A549 (cell line): ENCODE measurements at regions not wholly inside any gene's neighbourhood (a gene's known extent, or its start where the extent isn't known, plus 50 kb on each side); places are given as distances from the start of the nearest gene placed in this dataset.

Source experiments
- CHD2 ChIP-seq: fragments of 150-350 bp; IDR thresholded peaks from 2 replicates; pipeline ENCODE4 v1.6.1; 2014; ENCODE audit warnings: low read length; ENCODE audit not compliant: partially characterized antibody
- CTCF ChIP-seq: fragments of >200 bp; sonication (Bioruptor Twin); formaldehyde crosslinking; IDR thresholded peaks from 3 replicates; pipeline ENCODE4 v1.5.1; 2016
- EP300 ChIP-seq, 2 experiments: fragments of >200 bp; sonication (Bioruptor Twin); formaldehyde crosslinking; IDR thresholded peaks; 2 replicates in 1 of 2; 3 replicates in 1 of 2; pipeline ENCODE4 v1.6.1; 2016 to 2017
- KDM1A ChIP-seq: fragments of 200-600 bp; sonication (generic); IDR thresholded peaks from 2 replicates; pipeline ENCODE4 v1.6.1; 2016; ENCODE audit warnings: low read depth, mild to moderate bottlenecking
- TF ChIP-seq, protein P1 (sequence below): fragments of 250-450 bp; sonication (Bioruptor Pico); IDR thresholded peaks from 2 replicates; pipeline ENCODE4 v1.5.0; 2021; ENCODE audit warnings: mild to moderate bottlenecking, moderate library complexity, borderline replicate concordance
- TF ChIP-seq, protein P2 (sequence below): IDR thresholded peaks from 2 replicates; pipeline ENCODE4 v1.6.1; 2012

- no peak for TF ChIP-seq CTCF
- TF ChIP-seq KDM1A = no peak
- no peak for TF ChIP-seq CHD2
- TF ChIP-seq, protein P1, sequence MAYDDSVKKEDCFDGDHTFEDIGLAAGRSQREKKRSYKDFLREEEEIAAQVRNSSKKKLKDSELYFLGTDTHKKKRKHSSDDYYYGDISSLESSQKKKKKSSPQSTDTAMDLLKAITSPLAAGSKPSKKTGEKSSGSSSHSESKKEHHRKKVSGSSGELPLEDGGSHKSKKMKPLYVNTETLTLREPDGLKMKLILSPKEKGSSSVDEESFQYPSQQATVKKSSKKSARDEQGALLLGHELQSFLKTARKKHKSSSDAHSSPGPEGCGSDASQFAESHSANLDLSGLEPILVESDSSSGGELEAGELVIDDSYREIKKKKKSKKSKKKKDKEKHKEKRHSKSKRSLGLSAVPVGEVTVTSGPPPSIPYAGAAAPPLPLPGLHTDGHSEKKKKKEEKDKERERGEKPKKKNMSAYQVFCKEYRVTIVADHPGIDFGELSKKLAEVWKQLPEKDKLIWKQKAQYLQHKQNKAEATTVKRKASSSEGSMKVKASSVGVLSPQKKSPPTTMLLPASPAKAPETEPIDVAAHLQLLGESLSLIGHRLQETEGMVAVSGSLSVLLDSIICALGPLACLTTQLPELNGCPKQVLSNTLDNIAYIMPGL (CRISPR knock-in tag) = no peak
- TF ChIP-seq, protein P2, sequence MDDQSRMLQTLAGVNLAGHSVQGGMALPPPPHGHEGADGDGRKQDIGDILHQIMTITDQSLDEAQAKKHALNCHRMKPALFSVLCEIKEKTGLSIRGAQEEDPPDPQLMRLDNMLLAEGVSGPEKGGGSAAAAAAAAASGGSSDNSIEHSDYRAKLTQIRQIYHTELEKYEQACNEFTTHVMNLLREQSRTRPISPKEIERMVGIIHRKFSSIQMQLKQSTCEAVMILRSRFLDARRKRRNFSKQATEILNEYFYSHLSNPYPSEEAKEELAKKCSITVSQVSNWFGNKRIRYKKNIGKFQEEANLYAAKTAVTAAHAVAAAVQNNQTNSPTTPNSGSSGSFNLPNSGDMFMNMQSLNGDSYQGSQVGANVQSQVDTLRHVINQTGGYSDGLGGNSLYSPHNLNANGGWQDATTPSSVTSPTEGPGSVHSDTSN = no peak
- TF ChIP-seq EP300 (IDR thresholded peaks at IDR 0.05) = no peak
Measured at GRCh38 chr18:32529722-32530420, 59.2 kb upstream of the GAREM1 start.
